GM12878 (cell line): ENCODE measurements at regions not wholly inside any gene's neighbourhood (a gene's known extent, or its start where the extent isn't known, plus 50 kb on each side); places are given as distances from the start of the nearest gene placed in this dataset.

Experiments used
- ATAC-seq: fragments of 200-7000 bp; cut with Tn5 transposase; 3 replicates; pipeline ENCODE4 v1.9.1; 2020; ENCODE audit warnings: mild to moderate bottlenecking, moderate library complexity
- BruUV-seq: library from RNA; stranded (reverse); fragments of 400-500 nt; replicated peaks from 2 replicates; lab custom pipeline; 2021; lab: Mats Ljungman, UMichigan
- CTCF ChIA-PET: fragments of 300-600 bp; sonication (Branson Sonifier 250); formaldehyde crosslinking; extraction: SDS; loops from one replicate; lab custom pipeline; 2021; ENCODE audit warnings: inconsistent platforms; lab: Yijun Ruan, JAX
- POLR2A ChIA-PET: fragments of 350-600 bp; formaldehyde crosslinking; extraction: SDS; loops from one replicate; lab custom pipeline; 2021; ENCODE audit warnings: inconsistent platforms; lab: Charles Lee
- RAD21 ChIA-PET: fragments of 300-600 bp; sonication (Branson Sonifier 250); formaldehyde crosslinking; loops from one replicate; lab custom pipeline; 2023; ENCODE audit warnings: antibody characterized with exemption; ENCODE audit not compliant: unreplicated experiment; lab: Charles Lee
- SMC1A ChIA-PET: fragments of 300-600 bp; sonication (Branson Sonifier 250); formaldehyde crosslinking; loops from one replicate; lab custom pipeline; 2023; ENCODE audit not compliant: unreplicated experiment, uncharacterized antibody; lab: Charles Lee
- DNase-seq: peaks from one replicate; pipeline ENCODE4 v3.0.0-alpha.2; 2011; ENCODE audit warnings: low read depth, low spot score
- FAIRE-seq: peaks from 3 replicates; lab custom pipeline; 2011; peaks lifted over from hg19 to GRCh38; lab: Jason Lieb, UNC
- H2AFZ ChIP-seq: 2 replicates; pipeline ENCODE4 v1.6.0; 2011; ENCODE audit warnings: low read depth, low read length, control low read depth; ENCODE audit not compliant: control insufficient read depth
- H3K27ac ChIP-seq: 2 replicates; pipeline ENCODE4 v1.5.1; 2011; ENCODE audit warnings: control low read depth; ENCODE audit not compliant: control insufficient read depth, insufficient read depth
- H3K27me3 ChIP-seq, 2 experiments: replicated peaks in 1 of 2; 2 replicates each; pipeline versions ENCODE4 v1.6.0 to v1.6.1; 2011; ENCODE audit warnings: low read length in 1 of 2; ENCODE audit not compliant: control insufficient read depth in 2 of 2, insufficient read depth in 2 of 2
- H3K36me3 ChIP-seq, 2 experiments: 2 replicates each; pipeline ENCODE4 v1.5.1; 2011; ENCODE audit warnings: low read length in 1 of 2; ENCODE audit not compliant: control insufficient read depth in 2 of 2, insufficient read depth in 2 of 2
- H3K4me1 ChIP-seq: 2 replicates; pipeline ENCODE4 v1.6.1; 2011; ENCODE audit warnings: mild to moderate bottlenecking, low read length, moderate library complexity, mixed read lengths; ENCODE audit not compliant: control insufficient read depth, insufficient read depth
- H3K4me2 ChIP-seq: 2 replicates; pipeline ENCODE4 v1.6.0; 2011; ENCODE audit warnings: control low read depth; ENCODE audit not compliant: control insufficient read depth, insufficient read depth
- H3K4me3 ChIP-seq: fragments of 200-600 bp; sonication (generic); 2 replicates; pipeline ENCODE4 v1.5.1; 2016
- H3K79me2 ChIP-seq: 2 replicates; pipeline ENCODE4 v1.6.0; 2011; ENCODE audit warnings: low read length; ENCODE audit not compliant: control insufficient read depth, insufficient read depth
- H3K9ac ChIP-seq: 2 replicates; pipeline ENCODE4 v1.8.0; 2011; ENCODE audit warnings: low read length, control low read depth, mixed read lengths; ENCODE audit not compliant: control insufficient read depth, insufficient read depth
- H3K9me3 ChIP-seq: replicated peaks from 3 replicates; pipeline ENCODE4 v1.5.1; 2011; ENCODE audit warnings: mild to moderate bottlenecking, low read length; ENCODE audit not compliant: control insufficient read depth, insufficient read depth
- H4K20me1 ChIP-seq: 2 replicates; pipeline ENCODE4 v1.6.0; 2011; ENCODE audit not compliant: control insufficient read depth, insufficient read depth
- CBX3 ChIP-seq: fragments of 200-600 bp; sonication (generic); IDR thresholded peaks from 2 replicates; pipeline ENCODE4 v1.6.1; 2016; ENCODE audit warnings: low read depth, borderline replicate concordance
- FOXM1 ChIP-seq: IDR thresholded peaks from 2 replicates; pipeline ENCODE4 v1.6.1; 2012; ENCODE audit warnings: low read depth, mild to moderate bottlenecking, inconsistent platforms, low read length, moderate library complexity
- HDAC2 ChIP-seq: fragments of 200-600 bp; sonication (generic); IDR thresholded peaks from 2 replicates; pipeline ENCODE4 v1.6.1; 2017
- JUNB ChIP-seq: IDR thresholded peaks from 2 replicates; pipeline ENCODE4 v1.6.1; 2016; ENCODE audit warnings: antibody characterized with exemption, mild to moderate bottlenecking
- KDM1A ChIP-seq: fragments of 200-600 bp; sonication (generic); IDR thresholded peaks from 2 replicates; pipeline ENCODE4 v1.6.1; 2016; ENCODE audit warnings: borderline replicate concordance
- PBX3 ChIP-seq: IDR thresholded peaks from 2 replicates; pipeline ENCODE4 v1.6.1; 2011; ENCODE audit warnings: mild to moderate bottlenecking, low read depth, low read length, moderate library complexity; ENCODE audit not compliant: insufficient replicate concordance
- RFX5 ChIP-seq: IDR thresholded peaks from 2 replicates; pipeline ENCODE4 v1.6.1; 2011; ENCODE audit warnings: low read depth, low read length, improper control_type of control experiment
- SIN3A ChIP-seq: IDR thresholded peaks from 2 replicates; pipeline ENCODE4 v1.6.1; 2012; ENCODE audit warnings: low read depth, low read length, improper control_type of control experiment
- SKIL ChIP-seq: fragments of 450-650 bp; IDR thresholded peaks from 2 replicates; pipeline ENCODE4 v1.6.1; 2017; ENCODE audit warnings: mild to moderate bottlenecking, low read depth, inconsistent platforms; ENCODE audit not compliant: poor library complexity, severe bottlenecking
- SMAD5 ChIP-seq: IDR thresholded peaks from 2 replicates; pipeline ENCODE4 v1.6.1; 2016; ENCODE audit warnings: antibody characterized with exemption, low read depth
- SMC3 ChIP-seq: IDR thresholded peaks from 2 replicates; pipeline ENCODE4 v1.6.1; 2011; ENCODE audit warnings: low read length, improper control_type of control experiment, borderline replicate concordance
- SUZ12 ChIP-seq: fragments of 200-600 bp; sonication (generic); IDR thresholded peaks from one replicate; pipeline ENCODE4 v1.6.1; 2018; ENCODE audit warnings: antibody characterized with exemption, mild to moderate bottlenecking; ENCODE audit not compliant: unreplicated experiment
- WRNIP1 ChIP-seq: IDR thresholded peaks from 2 replicates; pipeline ENCODE4 v1.6.1; 2011; ENCODE audit warnings: low read depth, low read length, improper control_type of control experiment, borderline replicate concordance
- WGBS: methylation state at CpG from one replicate; pipeline ENCODE4 v1.1.6; 2016; ENCODE audit warnings: low lambda C conversion rate; ENCODE audit not compliant: insufficient replicate concordance, insufficient coverage; ENCODE audit errors: missing lambda C conversion rate; 5-methylcytosine and 5-hydroxymethylcytosine counted together
- in situ Hi-C: fragments of 300-500 bp; cut with MboI; formaldehyde crosslinking; loops from 9 replicates; pipeline ENCODE4 v1.14.3; 2018; ENCODE audit warnings: mixed read lengths
- intact Hi-C: fragments of 100-400 bp; cut with micrococcal nuclease; formaldehyde crosslinking; loops from one replicate; pipeline ENCODE4 v1.14.2; 2022; ENCODE audit not compliant: unreplicated experiment

GRCh38 chr3:145842294-145842902, 318.6 kb downstream of the PLOD2 start:
- Histone ChIP-seq H3K36me3 (no peaks in the 10 kb centered on the region), H3K9ac (no peak overlapping the region), H3K4me1 (no peaks in the 10 kb centered on the region), H2AFZ (no peak overlapping the region), H4K20me1 (no peaks in the 10 kb centered on the region), H3K79me2 (no peaks in the 10 kb centered on the region), H3K27ac (no peak overlapping the region), H3K4me3 (no peak overlapping the region), H3K27me3 (no peaks in the 10 kb centered on the region), H3K9me3 (no peaks in the 10 kb centered on the region), H3K4me2 (no peak overlapping the region)
- intact Hi-C loops (no loop called here), in situ Hi-C loops (no loop called here)
- TF ChIP-seq KDM1A (no peak), SUZ12 (no peak), FOXM1 (no peak), SMC3 (no peak), SMAD5 (no peak), SKIL (no peak), CBX3 (no peak), SIN3A (no peak), HDAC2 (no peak), RFX5 (no peak), WRNIP1 (no peak), JUNB (no peak), PBX3 (no peak)
- SMC1A ChIA-PET: no interaction called here
- FAIRE-seq (no peak), DNase-seq (no peak), ATAC-seq (peak; percentile 93)
- POLR2A ChIA-PET: no interaction called here
- no TSS peak for BruUV-seq
- CTCF ChIA-PET: no interaction called here
- RAD21 ChIA-PET: no interaction called here
- WGBS: 0% methylated on average over 2 of the region's 2 CpGs
